GM12878 (cell line): ENCODE measurements at regions not wholly inside any gene's neighbourhood (a gene's known extent, or its start where the extent isn't known, plus 50 kb on each side); places are given as distances from the start of the nearest gene placed in this dataset.
"Not testable (repeated sequence)": the region's sequence is repeated elsewhere in the genome, so short reads cannot be mapped to it uniquely, and the experiment has no call there.

ENCODE experiments used
- ATAC-seq: fragments of 200-7000 bp; cut with Tn5 transposase; 3 replicates; pipeline ENCODE4 v1.9.1; 2020; ENCODE audit warnings: mild to moderate bottlenecking, moderate library complexity
- BruUV-seq: library from RNA; stranded (reverse); fragments of 400-500 nt; replicated peaks from 2 replicates; lab custom pipeline; 2021; lab: Mats Ljungman, UMichigan
- CTCF ChIA-PET: fragments of 300-600 bp; sonication (Branson Sonifier 250); formaldehyde crosslinking; extraction: SDS; loops from one replicate; lab custom pipeline; 2021; ENCODE audit warnings: inconsistent platforms; lab: Yijun Ruan, JAX
- POLR2A ChIA-PET: fragments of 350-600 bp; formaldehyde crosslinking; extraction: SDS; loops from one replicate; lab custom pipeline; 2021; ENCODE audit warnings: inconsistent platforms; lab: Charles Lee
- RAD21 ChIA-PET: fragments of 300-600 bp; sonication (Branson Sonifier 250); formaldehyde crosslinking; loops from one replicate; lab custom pipeline; 2023; ENCODE audit warnings: antibody characterized with exemption; ENCODE audit not compliant: unreplicated experiment; lab: Charles Lee
- SMC1A ChIA-PET: fragments of 300-600 bp; sonication (Branson Sonifier 250); formaldehyde crosslinking; loops from one replicate; lab custom pipeline; 2023; ENCODE audit not compliant: unreplicated experiment, uncharacterized antibody; lab: Charles Lee
- DNase-seq: peaks from one replicate; pipeline ENCODE4 v3.0.0-alpha.2; 2011; ENCODE audit warnings: low read depth, low spot score
- FAIRE-seq: peaks from 3 replicates; lab custom pipeline; 2011; peaks lifted over from hg19 to GRCh38; lab: Jason Lieb, UNC
- H2AFZ ChIP-seq: 2 replicates; pipeline ENCODE4 v1.6.0; 2011; ENCODE audit warnings: low read depth, low read length, control low read depth; ENCODE audit not compliant: control insufficient read depth
- H3K27ac ChIP-seq: 2 replicates; pipeline ENCODE4 v1.5.1; 2011; ENCODE audit warnings: control low read depth; ENCODE audit not compliant: control insufficient read depth, insufficient read depth
- H3K27me3 ChIP-seq, 2 experiments: replicated peaks in 1 of 2; 2 replicates each; pipeline versions ENCODE4 v1.6.0 to v1.6.1; 2011; ENCODE audit warnings: low read length in 1 of 2; ENCODE audit not compliant: control insufficient read depth in 2 of 2, insufficient read depth in 2 of 2
- H3K36me3 ChIP-seq, 2 experiments: 2 replicates each; pipeline ENCODE4 v1.5.1; 2011; ENCODE audit warnings: low read length in 1 of 2; ENCODE audit not compliant: control insufficient read depth in 2 of 2, insufficient read depth in 2 of 2
- H3K4me1 ChIP-seq: 2 replicates; pipeline ENCODE4 v1.6.1; 2011; ENCODE audit warnings: mild to moderate bottlenecking, low read length, moderate library complexity, mixed read lengths; ENCODE audit not compliant: control insufficient read depth, insufficient read depth
- H3K4me2 ChIP-seq: 2 replicates; pipeline ENCODE4 v1.6.0; 2011; ENCODE audit warnings: control low read depth; ENCODE audit not compliant: control insufficient read depth, insufficient read depth
- H3K4me3 ChIP-seq: fragments of 200-600 bp; sonication (generic); 2 replicates; pipeline ENCODE4 v1.5.1; 2016
- H3K79me2 ChIP-seq: 2 replicates; pipeline ENCODE4 v1.6.0; 2011; ENCODE audit warnings: low read length; ENCODE audit not compliant: control insufficient read depth, insufficient read depth
- H3K9ac ChIP-seq: 2 replicates; pipeline ENCODE4 v1.8.0; 2011; ENCODE audit warnings: low read length, control low read depth, mixed read lengths; ENCODE audit not compliant: control insufficient read depth, insufficient read depth
- H3K9me3 ChIP-seq: replicated peaks from 3 replicates; pipeline ENCODE4 v1.5.1; 2011; ENCODE audit warnings: mild to moderate bottlenecking, low read length; ENCODE audit not compliant: control insufficient read depth, insufficient read depth
- H4K20me1 ChIP-seq: 2 replicates; pipeline ENCODE4 v1.6.0; 2011; ENCODE audit not compliant: control insufficient read depth, insufficient read depth
- ESRRA ChIP-seq: IDR thresholded peaks from 2 replicates; pipeline ENCODE4 v1.6.1; 2012; ENCODE audit warnings: mild to moderate bottlenecking, low read length, improper control_type of control experiment
- HDAC6 ChIP-seq: fragments of 200-600 bp; sonication (generic); IDR thresholded peaks from one replicate; pipeline ENCODE4 v1.8.0; 2017; ENCODE audit warnings: antibody characterized with exemption; ENCODE audit not compliant: unreplicated experiment
- STAT1 ChIP-seq: fragments of 450-650 bp; conservative IDR thresholded peaks from 2 replicates; pipeline ENCODE4 v1.6.1; 2014; ENCODE audit warnings: antibody characterized with exemption, mild to moderate bottlenecking
- WGBS: methylation state at CpG from one replicate; pipeline ENCODE4 v1.1.6; 2016; ENCODE audit warnings: low lambda C conversion rate; ENCODE audit not compliant: insufficient replicate concordance, insufficient coverage; ENCODE audit errors: missing lambda C conversion rate; 5-methylcytosine and 5-hydroxymethylcytosine counted together
- in situ Hi-C: fragments of 300-500 bp; cut with MboI; formaldehyde crosslinking; loops from 9 replicates; pipeline ENCODE4 v1.14.3; 2018; ENCODE audit warnings: mixed read lengths
- intact Hi-C: fragments of 100-400 bp; cut with micrococcal nuclease; formaldehyde crosslinking; loops from one replicate; pipeline ENCODE4 v1.14.2; 2022; ENCODE audit not compliant: unreplicated experiment
- TF ChIP-seq, protein P1 (sequence below), 3 experiments: IDR thresholded peaks in 2 of 3; conservative IDR thresholded peaks in 1 of 3; 2 replicates each; pipeline ENCODE4 v1.5.1; 2011; ENCODE audit warnings: low read depth in 3 of 3, low read length in 3 of 3, mild to moderate bottlenecking in 3 of 3, control low read depth in 2 of 3, moderate library complexity in 2 of 3, inconsistent platforms in 1 of 3, mixed read lengths in 1 of 3; ENCODE audit not compliant: control insufficient read depth in 2 of 3, insufficient read depth in 1 of 3; ENCODE audit errors: extremely low read depth in 1 of 3
- TF ChIP-seq, protein P2 (sequence below): IDR thresholded peaks from 2 replicates; pipeline ENCODE4 v1.6.1; 2011; ENCODE audit warnings: borderline replicate concordance, low read depth, mild to moderate bottlenecking, moderate library complexity, mixed read lengths, low read length; ENCODE audit not compliant: insufficient read depth; ENCODE audit errors: extremely low read length

DNA sequence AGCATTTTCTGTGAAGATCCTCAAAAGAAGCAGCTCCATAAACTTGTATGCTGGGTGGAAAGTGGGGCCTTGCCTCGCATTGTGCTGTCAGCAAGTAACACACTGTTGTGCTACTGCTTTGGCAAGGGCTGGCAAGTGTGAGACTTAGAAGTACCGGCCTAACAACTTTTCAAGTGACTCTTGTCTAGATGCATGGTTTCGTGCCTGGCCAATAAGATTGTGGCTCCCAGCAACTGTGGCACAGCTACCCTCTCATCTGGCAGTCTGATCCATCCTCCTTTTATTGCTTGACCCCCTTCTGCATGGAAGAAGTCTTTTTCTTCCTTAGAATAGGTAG, 79.4 kb upstream of the VEPH1 start:
- ChIA-PET POLR2A (no interaction called here), RAD21 (no interaction called here)

DNA sequence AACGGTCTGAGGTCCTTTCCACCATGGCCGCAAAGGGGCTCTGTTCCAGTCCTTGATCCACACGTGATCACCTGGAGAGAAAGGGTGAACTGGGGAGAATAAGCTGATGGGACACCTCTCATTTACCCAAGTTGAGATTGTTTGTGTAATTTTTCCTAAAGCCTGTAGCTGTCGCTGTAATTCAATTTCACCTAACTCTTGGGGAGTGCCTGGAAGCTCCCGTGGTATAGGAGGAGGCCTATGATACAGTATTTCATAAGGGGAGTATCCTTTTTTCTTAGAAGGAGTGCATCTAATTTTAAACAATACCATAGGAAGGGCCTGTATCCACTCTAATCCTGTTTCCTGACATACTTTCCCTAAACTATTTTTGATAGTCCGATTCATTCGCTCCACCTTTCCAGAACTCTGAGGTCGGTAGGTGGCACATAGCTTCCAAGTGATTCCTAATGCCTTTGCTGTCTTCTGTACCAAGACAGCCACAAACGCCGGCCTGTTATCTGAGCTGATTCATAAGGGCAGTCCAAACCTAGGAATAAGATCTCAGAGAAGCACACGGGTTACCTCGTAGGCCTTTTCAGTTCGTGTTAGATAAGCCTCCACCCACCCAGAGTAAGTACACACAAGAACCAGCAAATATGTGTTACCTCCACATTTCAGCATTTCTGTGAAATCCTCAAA, 78.9 kb upstream of the VEPH1 start:
- H3K4me1 ChIP-seq, H3K27me3 ChIP-seq, intact Hi-C loops, SMC1A ChIA-PET, in situ Hi-C loops, POLR2A ChIA-PET, DNase-seq, H3K4me3 ChIP-seq, H3K79me2 ChIP-seq, ATAC-seq, BruUV-seq, H4K20me1 ChIP-seq, H3K9me3 ChIP-seq, H3K9ac ChIP-seq, RAD21 ChIA-PET, H3K27ac ChIP-seq, H2AFZ ChIP-seq, H3K36me3 ChIP-seq, FAIRE-seq, H3K4me2 ChIP-seq: not testable (repeated sequence)
- CTCF ChIA-PET: interaction anchor here (1.1 to 1.6 kb wide), 2 partner anchors 9 to 25 kb away, joined by 3 to 9 read pairs; no protein-coding TSS in a partner anchor
- 42% methylated on average over 13 of the region's 13 CpGs for WGBS
- TF ChIP-seq, protein P1, sequence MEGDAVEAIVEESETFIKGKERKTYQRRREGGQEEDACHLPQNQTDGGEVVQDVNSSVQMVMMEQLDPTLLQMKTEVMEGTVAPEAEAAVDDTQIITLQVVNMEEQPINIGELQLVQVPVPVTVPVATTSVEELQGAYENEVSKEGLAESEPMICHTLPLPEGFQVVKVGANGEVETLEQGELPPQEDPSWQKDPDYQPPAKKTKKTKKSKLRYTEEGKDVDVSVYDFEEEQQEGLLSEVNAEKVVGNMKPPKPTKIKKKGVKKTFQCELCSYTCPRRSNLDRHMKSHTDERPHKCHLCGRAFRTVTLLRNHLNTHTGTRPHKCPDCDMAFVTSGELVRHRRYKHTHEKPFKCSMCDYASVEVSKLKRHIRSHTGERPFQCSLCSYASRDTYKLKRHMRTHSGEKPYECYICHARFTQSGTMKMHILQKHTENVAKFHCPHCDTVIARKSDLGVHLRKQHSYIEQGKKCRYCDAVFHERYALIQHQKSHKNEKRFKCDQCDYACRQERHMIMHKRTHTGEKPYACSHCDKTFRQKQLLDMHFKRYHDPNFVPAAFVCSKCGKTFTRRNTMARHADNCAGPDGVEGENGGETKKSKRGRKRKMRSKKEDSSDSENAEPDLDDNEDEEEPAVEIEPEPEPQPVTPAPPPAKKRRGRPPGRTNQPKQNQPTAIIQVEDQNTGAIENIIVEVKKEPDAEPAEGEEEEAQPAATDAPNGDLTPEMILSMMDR (IDR thresholded peaks at IDR 0.05 in 2 of 3, conservative IDR thresholded peaks at IDR 0.05 in 1 of 3; ENCODE audit: control insufficient read depth in 2 of 3, extremely low read depth in 1 of 3, insufficient read depth in 1 of 3, low read depth in 3 of 3, low read length in 3 of 3): peak in 1 of 3 experiments; percentile 21; a peak in 1 of 6 replicates

More for the DNA sequence above, 79.4 kb upstream of the VEPH1 start:
- in situ Hi-C loops: no loop called here
- Histone ChIP-seq H3K27me3 (no peaks in the 10 kb centered on the region), H3K79me2 (no peaks in the 10 kb centered on the region), H4K20me1 (no peaks in the 10 kb centered on the region), H3K4me1 (no peaks in the 10 kb centered on the region), H3K27ac (no peak overlapping the region), H3K9me3 (no peaks in the 10 kb centered on the region), H3K4me2 (no peak overlapping the region), H2AFZ (no peak overlapping the region), H3K4me3 (no peak overlapping the region), H3K9ac (no peak overlapping the region), H3K36me3 (no peaks in the 10 kb centered on the region)
- intact Hi-C loops: no loop called here
- ATAC-seq: no peak
- TF ChIP-seq HDAC6 (no peak), ESRRA (no peak), STAT1 (no peak)
- TF ChIP-seq, protein P2, sequence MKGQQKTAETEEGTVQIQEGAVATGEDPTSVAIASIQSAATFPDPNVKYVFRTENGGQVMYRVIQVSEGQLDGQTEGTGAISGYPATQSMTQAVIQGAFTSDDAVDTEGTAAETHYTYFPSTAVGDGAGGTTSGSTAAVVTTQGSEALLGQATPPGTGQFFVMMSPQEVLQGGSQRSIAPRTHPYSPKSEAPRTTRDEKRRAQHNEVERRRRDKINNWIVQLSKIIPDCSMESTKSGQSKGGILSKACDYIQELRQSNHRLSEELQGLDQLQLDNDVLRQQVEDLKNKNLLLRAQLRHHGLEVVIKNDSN: no peak
- 12% methylated on average over 3 of the region's 3 CpGs for WGBS
- DNase-seq: no peak
- ChIA-PET SMC1A (no interaction called here), CTCF (interaction anchor here (1.1 to 1.6 kb wide), 2 partner anchors 10 to 24 kb away, joined by 3 to 9 read pairs; no protein-coding TSS in a partner anchor)
- BruUV-seq: no TSS peak
- no peak for FAIRE-seq
